PC-3 (cell line): ENCODE measurements at regions not wholly inside any gene's neighbourhood (a gene's known extent, or its start where the extent isn't known, plus 50 kb on each side); places are given as distances from the start of the nearest gene placed in this dataset.

Source experiments
- ATAC-seq: fragments of 200-7000 bp; cut with Tn5 transposase; 2 replicates; pipeline ENCODE4 v1.9.1; 2020; ENCODE audit warnings: mild to moderate bottlenecking, moderate library complexity
- BruUV-seq: library from RNA; stranded (reverse); fragments of 400-500 nt; replicated peaks from 2 replicates; lab custom pipeline; 2021; lab: Mats Ljungman, UMichigan
- CTCF ChIA-PET: fragments of 300-600 bp; sonication (Branson Sonifier 250); formaldehyde crosslinking; loops from one replicate; lab custom pipeline; 2022; ENCODE audit warnings: antibody characterized with exemption; lab: Charles Lee
- POLR2A ChIA-PET: fragments of 300-600 bp; sonication (Branson Sonifier 250); formaldehyde crosslinking; loops from one replicate; lab custom pipeline; 2022; ENCODE audit warnings: antibody characterized with exemption; ENCODE audit not compliant: unreplicated experiment; lab: Charles Lee
- DNase-seq: peaks from one replicate; pipeline ENCODE4 v3.0.0-alpha.2; 2015
- H2AFZ ChIP-seq: fragments of 300-600 bp; sonication (generic); 2 replicates; pipeline ENCODE4 v1.6.0; 2016; ENCODE audit warnings: antibody characterized with exemption, low read length
- H3F3A ChIP-seq: fragments of 300-600 bp; sonication (generic); one replicate; pipeline ENCODE4 v1.6.0; 2017; ENCODE audit warnings: antibody characterized with exemption, low read length, control low read depth, mild to moderate bottlenecking; ENCODE audit not compliant: unreplicated experiment
- H3K27ac ChIP-seq: fragments of 300-600 bp; sonication (generic); 2 replicates; pipeline ENCODE4 v1.5.1; 2016; ENCODE audit warnings: mild to moderate bottlenecking, low read length
- H3K27me3 ChIP-seq: fragments of 300-600 bp; sonication (generic); 2 replicates; pipeline ENCODE4 v1.6.1; 2016; ENCODE audit warnings: low read length, mixed read lengths
- H3K36me3 ChIP-seq: fragments of 300-600 bp; sonication (generic); 2 replicates; pipeline ENCODE4 v1.6.1; 2016; ENCODE audit warnings: low read depth, mixed run types, low read length, mixed read lengths
- H3K4me1 ChIP-seq: fragments of 300-600 bp; sonication (generic); 2 replicates; pipeline ENCODE4 v1.5.1; 2016; ENCODE audit warnings: low read length; ENCODE audit not compliant: insufficient read depth
- H3K4me2 ChIP-seq: fragments of 300-600 bp; sonication (generic); 2 replicates; pipeline ENCODE4 v1.6.0; 2016; ENCODE audit warnings: low read length
- H3K4me3 ChIP-seq: fragments of 300-600 bp; sonication (generic); 2 replicates; pipeline ENCODE4 v1.5.1; 2016; ENCODE audit warnings: mild to moderate bottlenecking, low read length, mixed read lengths
- H3K79me2 ChIP-seq: fragments of 300-600 bp; sonication (generic); 2 replicates; pipeline ENCODE4 v1.6.1; 2017; ENCODE audit warnings: low read length, mixed read lengths
- H3K9ac ChIP-seq: fragments of 300-600 bp; sonication (generic); 2 replicates; pipeline ENCODE4 v1.6.0; 2016; ENCODE audit warnings: mild to moderate bottlenecking, low read length
- H3K9me2 ChIP-seq: fragments of 300-600 bp; sonication (generic); replicated peaks from 2 replicates; pipeline ENCODE4 v1.6.1; 2016; ENCODE audit warnings: mixed run types, low read length, mixed read lengths
- H3K9me3 ChIP-seq: fragments of 300-600 bp; sonication (generic); 2 replicates; pipeline ENCODE4 v1.6.1; 2016; ENCODE audit warnings: low read length, mixed read lengths
- H4K20me1 ChIP-seq: fragments of 300-600 bp; sonication (generic); 2 replicates; pipeline ENCODE4 v1.6.1; 2016; ENCODE audit warnings: low read length, mixed read lengths
- CTCF ChIP-seq: fragments of 300-600 bp; sonication (generic); conservative IDR thresholded peaks from 2 replicates; pipeline ENCODE4 v1.5.1; 2017; ENCODE audit warnings: antibody characterized with exemption, low read depth, mild to moderate bottlenecking, low read length
- EZH2 ChIP-seq: fragments of 300-600 bp; sonication (generic); IDR thresholded peaks from one replicate; pipeline ENCODE4 v1.6.1; 2017; ENCODE audit warnings: antibody characterized with exemption, mild to moderate bottlenecking, low read length; ENCODE audit not compliant: unreplicated experiment
- EZH2phosphoT487 ChIP-seq: fragments of 300-600 bp; sonication (generic); IDR thresholded peaks from 2 replicates; pipeline ENCODE4 v1.6.1; 2018; ENCODE audit warnings: mild to moderate bottlenecking, antibody characterized with exemption, low read length, borderline replicate concordance
- intact Hi-C: fragments of 100-400 bp; cut with micrococcal nuclease; formaldehyde crosslinking; loops from 2 replicates; pipeline ENCODE4 v1.9.0; 2023

- no peak overlapping the region for H3K9ac ChIP-seq
- H3K4me3 ChIP-seq, result no peak overlapping the region
- no peaks in the 10 kb centered on the region for H3K4me1 ChIP-seq
- BruUV-seq, result no TSS peak
- no peak overlapping the region for H2AFZ ChIP-seq
- no peaks in the 10 kb centered on the region for H3K79me2 ChIP-seq
- H3K4me2 ChIP-seq, result no peak overlapping the region
- H3K36me3 ChIP-seq, result no peaks in the 10 kb centered on the region
- DNase-seq, result no peak
- H3F3A ChIP-seq, result no peaks in the 10 kb centered on the region
- no peak overlapping the region for H3K27ac ChIP-seq
- no peaks in the 10 kb centered on the region for H4K20me1 ChIP-seq
- intact Hi-C loops, result no loop called here
- peaks cover 63% of the 10 kb centered on the region for H3K27me3 ChIP-seq
- ATAC-seq, result no peak
- ChIA-PET CTCF (no interaction called here), POLR2A (no interaction called here)
- TF ChIP-seq EZH2 (no peak), EZH2phosphoT487 (no peak), CTCF (no peak)
- H3K9me3 ChIP-seq, result no peaks in the 10 kb centered on the region
- no peaks in the 10 kb centered on the region for H3K9me2 ChIP-seq
Measured at GRCh38 chr11:101357771-101358170, 226.0 kb downstream of the TRPC6 start.

- no peak overlapping the region for H3K4me3 ChIP-seq
- no peak for ATAC-seq
- intact Hi-C loops, result no loop called here
- H4K20me1 ChIP-seq, result no peaks in the 10 kb centered on the region
- no peaks in the 10 kb centered on the region for H3K9me2 ChIP-seq
- H3K79me2 ChIP-seq, result no peaks in the 10 kb centered on the region
- H3K4me2 ChIP-seq, result no peak overlapping the region
- ChIA-PET CTCF (no interaction called here), POLR2A (no interaction called here)
- DNase-seq, result no peak
- H3K9me3 ChIP-seq, result no peaks in the 10 kb centered on the region
- no peaks in the 10 kb centered on the region for H3K36me3 ChIP-seq
- TF ChIP-seq EZH2 (no peak), CTCF (no peak), EZH2phosphoT487 (no peak)
- no peaks in the 10 kb centered on the region for H3K4me1 ChIP-seq
- H3K27me3 ChIP-seq, result peaks cover 64% of the 10 kb centered on the region
- no peak overlapping the region for H3K9ac ChIP-seq
- BruUV-seq, result no TSS peak
- H3K27ac ChIP-seq, result no peak overlapping the region
- H3F3A ChIP-seq, result no peaks in the 10 kb centered on the region
- H2AFZ ChIP-seq, result no peak overlapping the region
Measured at GRCh38 chr11:101354801-101355200, 225.2 kb upstream of the PGR start.

GRCh38 chr11:101348786-101349185 is 219.2 kb upstream of the PGR start:
- intact Hi-C loops, result no loop called here

More at GRCh38 chr11:101348786-101349185, 219.2 kb upstream of the PGR start:
- Histone ChIP-seq H4K20me1 (no peaks in the 10 kb centered on the region), H3K9ac (no peak overlapping the region), H3K4me1 (no peaks in the 10 kb centered on the region), H3K9me3 (no peaks in the 10 kb centered on the region), H3F3A (no peaks in the 10 kb centered on the region), H3K27ac (no peak overlapping the region), H3K4me2 (no peak overlapping the region), H3K79me2 (no peaks in the 10 kb centered on the region), H3K9me2 (no peaks in the 10 kb centered on the region), H2AFZ (no peak overlapping the region), H3K36me3 (no peaks in the 10 kb centered on the region), H3K4me3 (no peak overlapping the region), H3K27me3 (peaks cover 55% of the 10 kb centered on the region)
- ATAC-seq, result no peak
- no TSS peak for BruUV-seq
- ChIA-PET POLR2A (no interaction called here), CTCF (no interaction called here)
- TF ChIP-seq CTCF (no peak), EZH2 (no peak), EZH2phosphoT487 (no peak)
- no peak for DNase-seq
